Activated CD8-positive, alpha-beta memory T cell treated with anti-CD3 and anti-CD28 coated beads for 1 hour (primary cell): ENCODE measurements at regions not wholly inside any gene's neighbourhood (a gene's known extent, or its start where the extent isn't known, plus 50 kb on each side); places are given as distances from the start of the nearest gene placed in this dataset.
"Not testable (repeated sequence)": the region's sequence is repeated elsewhere in the genome, so short reads cannot be mapped to it uniquely, and the experiment has no call there.

Source experiments
- DNase-seq, 2 donors: peaks; one replicate each; pipeline ENCODE4 v3.0.0-alpha.2; 2020; ENCODE audit warnings: low read depth in 1 of 2; ENCODE audit errors: extremely low read depth in 1 of 2

- DNase-seq, result no peak
These were observed 218.1 kb downstream of the KCTD12 start for GRCh38 chr13:76668141-76668540.

DNA sequence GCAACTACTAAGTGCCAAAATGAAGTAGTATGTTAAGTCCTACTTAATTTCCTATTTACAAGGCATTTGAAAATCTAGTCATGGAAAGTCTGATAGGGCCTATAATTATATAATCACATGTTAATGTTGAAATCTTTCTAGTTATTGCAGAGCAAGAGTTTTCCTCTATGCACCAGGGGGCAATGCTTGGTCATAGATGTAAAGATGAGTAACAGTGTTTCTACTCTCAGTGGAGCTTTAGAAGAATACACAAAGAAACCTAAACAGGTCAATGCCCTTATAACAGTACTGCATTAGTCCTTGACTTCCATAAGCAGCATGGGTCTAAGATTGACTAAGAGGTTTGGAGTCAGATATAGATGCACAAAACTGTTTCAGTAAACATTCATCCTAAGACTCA is 218.7 kb downstream of the KCTD12 start:
- no peak for DNase-seq

DNA sequence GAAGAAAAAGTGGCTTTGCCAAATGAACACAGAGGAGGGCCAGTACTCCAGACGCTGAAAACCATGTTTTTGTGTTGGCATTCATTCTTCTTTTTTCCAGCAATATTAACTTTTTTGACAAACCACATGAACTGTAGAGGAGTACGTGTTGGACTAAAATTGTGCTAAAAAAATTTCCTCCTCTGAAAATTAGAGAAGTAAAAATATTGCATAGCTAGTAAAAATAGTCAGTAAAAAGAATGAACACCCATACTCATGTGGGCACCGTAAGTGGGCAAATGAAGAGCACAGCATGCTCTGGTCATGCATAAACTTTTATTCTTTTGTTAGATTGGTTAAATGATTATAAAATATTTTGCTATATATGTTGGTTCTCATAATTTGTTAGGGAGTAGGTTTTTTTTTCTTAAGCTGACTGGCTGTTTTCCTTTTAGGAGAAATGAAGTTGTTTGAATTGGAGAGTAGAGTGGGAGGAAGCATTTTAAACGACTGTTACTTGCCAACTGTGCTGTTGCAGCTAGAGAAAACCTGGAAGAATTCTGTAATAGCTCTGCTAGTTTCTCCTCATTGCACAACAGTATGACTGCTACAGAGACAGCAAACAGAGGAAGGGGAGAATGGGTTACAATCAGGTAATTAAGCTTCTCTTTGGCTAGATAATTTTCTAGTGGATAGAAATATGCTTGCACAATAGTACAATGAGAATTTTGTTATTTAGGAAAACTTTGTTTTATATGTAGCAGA is 222.4 kb downstream of the KCTD12 start:
- DNase-seq, result no peak

GRCh38 chr13:76659074-76659473 is 227.1 kb downstream of the KCTD12 start:
- not testable (repeated sequence) for DNase-seq

DNA sequence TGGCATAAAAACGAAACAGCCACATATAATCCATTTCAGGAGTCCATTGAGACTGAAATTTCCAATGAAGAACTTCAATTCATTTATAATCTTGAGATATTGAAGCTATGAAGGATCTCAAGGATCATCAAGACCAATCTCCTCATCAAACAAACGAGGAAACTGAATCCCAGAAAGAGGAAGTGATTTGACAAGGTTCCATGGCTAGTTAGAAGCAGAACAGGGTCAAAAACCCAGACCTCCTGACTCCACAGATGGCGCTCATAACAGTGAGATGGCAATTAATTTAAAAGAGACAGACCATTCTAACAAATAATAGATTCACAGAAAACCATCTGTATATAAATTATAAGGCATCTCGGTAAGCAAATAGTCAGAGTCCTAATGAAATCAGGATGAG is 229.7 kb downstream of the KCTD12 start:
- DNase-seq, result no peak

DNA sequence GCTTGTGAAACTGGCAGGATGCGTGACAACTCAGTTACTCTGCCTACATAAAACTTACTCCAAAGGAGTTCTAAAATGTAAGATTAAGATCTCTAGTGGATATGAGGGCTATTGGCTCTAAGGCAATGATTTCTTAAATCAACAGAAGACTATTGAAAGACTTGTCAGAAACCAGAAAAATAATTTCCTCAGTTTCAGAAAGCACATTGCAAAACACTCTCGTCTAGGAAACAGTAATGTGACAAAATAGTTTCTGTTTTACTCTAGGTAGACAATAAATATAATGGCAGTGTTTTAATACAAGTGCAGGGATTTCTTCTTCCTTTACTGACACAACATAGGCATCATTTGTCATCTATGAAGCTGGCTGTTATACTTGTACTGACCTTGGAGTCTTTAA is 230.1 kb downstream of the KCTD12 start:
- DNase-seq, result no peak

GRCh38 chr13:76654263-76654662 is 231.9 kb downstream of the KCTD12 start:
- no peak for DNase-seq

DNA sequence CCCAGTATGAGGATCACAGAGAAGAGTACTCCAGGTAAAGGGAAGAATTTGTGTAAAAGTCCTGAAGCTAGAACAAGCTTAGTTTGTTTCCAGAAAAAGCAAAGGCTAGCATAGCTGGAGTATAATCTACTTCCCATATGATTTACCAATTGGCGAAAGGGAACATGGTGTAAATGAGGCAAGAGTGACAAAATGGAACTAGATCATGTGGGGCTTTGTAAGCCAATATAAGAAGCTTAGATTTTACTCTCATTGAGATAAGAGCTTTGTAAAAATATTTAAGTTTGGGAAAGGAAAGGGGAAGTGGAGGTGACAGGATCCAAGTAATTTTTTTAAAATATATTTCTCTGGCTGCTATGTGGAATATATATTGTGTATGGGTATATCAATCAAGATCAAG is 234.9 kb downstream of the KCTD12 start:
- no peak for DNase-seq

- no peak for DNase-seq
These were observed 238.7 kb downstream of the KCTD12 start for GRCh38 chr13:76647550-76647949.

- DNase-seq, result no peak
These were observed 239.3 kb downstream of the KCTD12 start for GRCh38 chr13:76646946-76647345.

DNA sequence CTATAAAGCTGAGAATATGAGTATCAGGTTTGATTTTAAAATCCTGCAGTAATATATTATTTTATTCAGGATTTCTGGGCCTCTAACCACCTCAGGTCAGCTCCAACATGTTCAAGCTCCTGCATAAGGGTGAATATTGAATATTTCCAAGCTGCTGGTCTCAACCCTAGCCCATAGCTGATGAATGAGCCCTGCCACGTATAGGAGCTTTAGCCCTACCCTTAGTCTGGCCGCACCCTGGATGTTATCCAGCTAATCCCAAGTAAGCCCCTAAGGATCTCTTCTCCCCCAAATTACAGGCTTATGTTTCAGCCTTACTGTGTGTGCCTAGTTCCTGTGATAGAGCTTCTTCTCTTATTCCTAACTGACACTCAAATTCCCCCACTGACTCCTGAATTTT is 240.6 kb downstream of the KCTD12 start:
- DNase-seq, result no peak

DNA sequence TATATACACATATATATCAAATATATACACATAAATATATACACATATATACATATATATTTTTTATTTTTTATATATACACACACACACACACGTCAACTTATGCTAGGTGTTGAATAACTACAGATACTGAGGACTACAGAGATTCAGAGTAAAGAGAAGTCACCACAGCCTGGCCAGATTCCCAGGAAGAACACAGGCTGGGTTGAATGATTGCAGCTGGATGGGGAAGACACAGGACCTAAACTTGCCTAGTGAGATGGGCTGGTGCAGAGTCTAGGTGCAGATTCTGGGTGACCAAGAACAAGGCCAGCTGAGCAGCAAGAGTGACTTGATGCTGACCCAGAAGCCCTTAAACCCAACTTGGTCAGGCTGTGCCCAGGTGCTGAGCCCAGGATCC is 241.3 kb downstream of the KCTD12 start:
- no peak for DNase-seq

DNA sequence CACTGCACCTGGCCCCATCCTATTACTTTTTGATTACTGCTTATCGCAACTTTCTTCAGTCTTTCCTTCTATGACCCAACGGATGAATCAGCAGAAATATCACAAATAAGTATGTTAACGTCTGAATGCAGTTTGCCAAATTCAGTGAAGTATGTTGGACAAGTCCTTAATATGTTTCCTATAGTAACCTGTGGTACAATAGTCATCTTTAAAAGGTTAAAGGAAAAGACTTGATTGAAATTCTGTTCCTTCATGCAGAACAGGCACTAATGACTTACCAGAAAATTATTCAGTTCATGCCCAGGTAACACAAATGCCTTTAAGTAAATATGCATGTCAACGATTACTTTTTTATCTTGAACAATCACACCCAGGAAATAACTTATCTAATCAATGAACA is 242.6 kb downstream of the KCTD12 start:
- no peak for DNase-seq

- no peak for DNase-seq
These were observed 245.1 kb downstream of the KCTD12 start for GRCh38 chr13:76641056-76641455.

- DNase-seq, result no peak
These were observed 247.3 kb downstream of the KCTD12 start for GRCh38 chr13:76638882-76639281.

- DNase-seq, result no peak
These were observed 248.0 kb downstream of the KCTD12 start for GRCh38 chr13:76638181-76638580.

GRCh38 chr13:76637641-76638141 is 248.5 kb downstream of the KCTD12 start:
- no peak for DNase-seq

DNA sequence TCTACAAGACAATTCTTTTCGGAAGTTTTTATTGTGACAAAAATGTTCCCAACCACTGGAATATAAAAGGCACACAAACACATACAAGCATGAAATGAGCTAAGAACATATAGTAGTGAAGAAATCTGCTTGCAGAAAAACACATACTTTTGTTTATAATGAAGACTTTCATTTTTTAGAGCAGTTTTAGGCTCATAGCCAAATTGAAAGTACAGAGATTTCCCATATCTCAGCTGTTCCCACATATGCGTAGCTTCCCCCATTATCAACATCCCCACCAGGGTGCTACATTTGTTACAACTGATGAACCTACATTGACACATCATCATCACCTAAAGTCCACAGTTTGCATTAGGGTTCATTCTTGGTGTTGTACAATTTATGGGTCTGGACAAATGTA is 249.4 kb downstream of the KCTD12 start:
- DNase-seq, result no peak

GRCh38 chr13:76635232-76636230 is 250.7 kb downstream of the KCTD12 start:
- no peak for DNase-seq

DNA sequence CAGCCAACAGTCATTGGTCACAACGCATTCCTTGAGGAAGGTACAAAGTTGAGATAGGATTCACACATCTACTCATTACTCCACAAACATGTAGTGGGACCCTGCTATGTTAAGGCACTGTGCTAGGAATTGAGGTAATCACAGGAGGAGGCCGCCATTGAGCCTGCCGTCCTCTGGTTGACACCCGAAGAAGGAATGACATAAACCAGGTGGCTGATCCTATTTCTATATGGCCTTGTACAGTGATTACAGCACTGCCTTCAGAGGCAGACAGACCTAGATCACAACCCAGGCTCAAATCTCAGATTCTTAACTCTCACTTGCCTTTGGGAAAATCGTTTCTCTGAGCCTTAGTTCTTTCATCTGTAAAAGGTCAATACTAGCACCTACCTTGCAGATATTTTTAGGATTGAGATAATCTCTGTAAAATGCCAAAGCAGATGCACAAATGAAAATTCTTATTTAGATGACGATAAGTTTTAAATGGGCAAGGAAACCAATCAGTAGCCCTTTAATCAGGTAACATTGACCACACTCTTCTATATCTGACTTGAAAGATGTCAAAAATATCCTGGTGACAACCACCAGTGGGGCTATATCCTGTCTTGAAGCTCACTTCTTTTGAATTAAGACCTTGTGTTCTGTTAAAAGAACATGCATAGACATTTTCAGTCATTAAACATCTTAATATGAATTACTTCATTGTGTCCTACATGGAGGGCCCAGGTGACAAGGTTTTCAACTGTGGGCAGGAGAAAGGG is 251.6 kb downstream of the KCTD12 start:
- no peak for DNase-seq

GRCh38 chr13:76632401-76633044 is 253.7 kb downstream of the KCTD12 start:
- no peak for DNase-seq
